Muscle layer of duodenum (tissue), 2 donors: ENCODE measurements at regions not wholly inside any gene's neighbourhood (a gene's known extent, or its start where the extent isn't known, plus 50 kb on each side); places are given as distances from the start of the nearest gene placed in this dataset.

Experiments
- H3K27ac ChIP-seq: one replicate; pipeline ENCODE4 v1.7.0; 2013; ENCODE audit warnings: mild to moderate bottlenecking, low read length
- H3K27me3 ChIP-seq: one replicate; pipeline ENCODE4 v1.7.0; 2013; ENCODE audit warnings: low read depth, mild to moderate bottlenecking, control low read depth, low read length
- H3K36me3 ChIP-seq, 2 donors: one replicate each; pipeline ENCODE4 v1.7.0; 2013; ENCODE audit warnings: low read length in 2 of 2, control low read depth in 1 of 2, mild to moderate bottlenecking in 1 of 2; ENCODE audit not compliant: insufficient read depth in 2 of 2, control insufficient read depth in 1 of 2
- H3K4me1 ChIP-seq, 2 donors: one replicate each; pipeline ENCODE4 v1.7.0; 2013; ENCODE audit warnings: low read length in 2 of 2, mild to moderate bottlenecking in 2 of 2, control low read depth in 1 of 2, moderate library complexity in 1 of 2; ENCODE audit not compliant: insufficient read depth in 2 of 2, control insufficient read depth in 1 of 2
- H3K4me3 ChIP-seq, 2 donors: one replicate each; pipeline ENCODE4 v1.7.0; 2013; ENCODE audit warnings: low read length in 2 of 2, low read depth in 1 of 2, mild to moderate bottlenecking in 1 of 2
- H3K9me3 ChIP-seq, 2 donors: one replicate each; pipeline ENCODE4 v1.7.0; 2013; ENCODE audit warnings: low read length in 2 of 2, control low read depth in 1 of 2, mild to moderate bottlenecking in 1 of 2; ENCODE audit not compliant: control insufficient read depth in 1 of 2
- donor health status: healthy.

GRCh38 chr2:16114836-16115235 is 174.5 kb downstream of the MYCN start:
- H3K27me3 ChIP-seq: no peaks in the 10 kb centered on the region
- no peaks in the 10 kb centered on the region for H3K36me3 ChIP-seq
- H3K9me3 ChIP-seq: no peaks in the 10 kb centered on the region
- H3K4me1 ChIP-seq: no peaks in the 10 kb centered on the region
- H3K4me3 ChIP-seq: no peak overlapping the region
- H3K27ac ChIP-seq: no peak overlapping the region

- Histone ChIP-seq H3K27ac (no peak overlapping the region), H3K9me3 (no peaks in the 10 kb centered on the region), H3K4me1 (no peaks in the 10 kb centered on the region), H3K27me3 (no peaks in the 10 kb centered on the region), H3K36me3 (no peaks in the 10 kb centered on the region), H3K4me3 (no peak overlapping the region)
Observed at GRCh38 chr2:16114070-16114469, 173.7 kb downstream of the MYCN start.

GRCh38 chr2:16113568-16113967 is 173.2 kb downstream of the MYCN start:
- no peaks in the 10 kb centered on the region for H3K9me3 ChIP-seq
- H3K4me1 ChIP-seq: no peaks in the 10 kb centered on the region
- H3K27me3 ChIP-seq: no peaks in the 10 kb centered on the region
- H3K27ac ChIP-seq: no peak overlapping the region
- no peak overlapping the region for H3K4me3 ChIP-seq
- no peaks in the 10 kb centered on the region for H3K36me3 ChIP-seq

- Histone ChIP-seq H3K36me3 (no peaks in the 10 kb centered on the region), H3K27ac (no peak overlapping the region), H3K4me1 (no peaks in the 10 kb centered on the region), H3K9me3 (no peaks in the 10 kb centered on the region), H3K4me3 (no peak overlapping the region), H3K27me3 (no peaks in the 10 kb centered on the region)
Observed at GRCh38 chr2:16112972-16113560, 172.7 kb downstream of the MYCN start.

GRCh38 chr2:16112251-16112971 is 172.1 kb downstream of the MYCN start:
- Histone ChIP-seq H3K27me3 (no peaks in the 10 kb centered on the region), H3K4me3 (no peak overlapping the region), H3K4me1 (no peaks in the 10 kb centered on the region), H3K27ac (no peak overlapping the region), H3K9me3 (no peaks in the 10 kb centered on the region), H3K36me3 (no peaks in the 10 kb centered on the region)

- H3K36me3 ChIP-seq: no peaks in the 10 kb centered on the region
- no peak overlapping the region for H3K27ac ChIP-seq
- no peaks in the 10 kb centered on the region for H3K27me3 ChIP-seq
- no peaks in the 10 kb centered on the region for H3K4me1 ChIP-seq
- H3K4me3 ChIP-seq: no peak overlapping the region
- H3K9me3 ChIP-seq: no peaks in the 10 kb centered on the region
Observed at GRCh38 chr2:16111838-16112210, 171.5 kb downstream of the MYCN start.

GRCh38 chr2:16109821-16110310 is 169.5 kb downstream of the MYCN start:
- Histone ChIP-seq H3K9me3 (no peaks in the 10 kb centered on the region), H3K4me3 (no peak overlapping the region), H3K4me1 (no peaks in the 10 kb centered on the region), H3K27me3 (no peaks in the 10 kb centered on the region), H3K27ac (no peak overlapping the region), H3K36me3 (no peaks in the 10 kb centered on the region)

- Histone ChIP-seq H3K27me3 (no peaks in the 10 kb centered on the region), H3K36me3 (no peaks in the 10 kb centered on the region), H3K4me1 (no peaks in the 10 kb centered on the region), H3K4me3 (no peak overlapping the region), H3K27ac (no peak overlapping the region), H3K9me3 (no peaks in the 10 kb centered on the region)
Observed at GRCh38 chr2:16109368-16109820, 169.0 kb downstream of the MYCN start.

GRCh38 chr2:16107246-16107645 is 166.9 kb downstream of the MYCN start:
- Histone ChIP-seq H3K4me1 (no peaks in the 10 kb centered on the region), H3K36me3 (no peaks in the 10 kb centered on the region), H3K9me3 (no peaks in the 10 kb centered on the region), H3K27ac (no peak overlapping the region), H3K4me3 (no peak overlapping the region), H3K27me3 (no peaks in the 10 kb centered on the region)

GRCh38 chr2:16106619-16107018 is 166.3 kb downstream of the MYCN start:
- no peak overlapping the region for H3K4me3 ChIP-seq
- H3K9me3 ChIP-seq: no peaks in the 10 kb centered on the region
- H3K36me3 ChIP-seq: no peaks in the 10 kb centered on the region
- no peaks in the 10 kb centered on the region for H3K27me3 ChIP-seq
- H3K4me1 ChIP-seq: no peaks in the 10 kb centered on the region
- no peak overlapping the region for H3K27ac ChIP-seq

GRCh38 chr2:16105669-16106281 is 165.4 kb downstream of the MYCN start:
- Histone ChIP-seq H3K4me3 (peak overlapping the region in 1 of 2 donors; percentile 22), H3K27me3 (no peaks in the 10 kb centered on the region), H3K4me1 (no peaks in the 10 kb centered on the region)

More at GRCh38 chr2:16105669-16106281, 165.4 kb downstream of the MYCN start:
- Histone ChIP-seq H3K9me3 (no peaks in the 10 kb centered on the region), H3K27ac (no peak overlapping the region), H3K36me3 (no peaks in the 10 kb centered on the region)
